Astrocyte (in vitro differentiated cells and primary cell): ENCODE measurements at regions not wholly inside any gene's neighbourhood (a gene's known extent, or its start where the extent isn't known, plus 50 kb on each side); places are given as distances from the start of the nearest gene placed in this dataset.

Experiments
- CTCF ChIP-seq: IDR thresholded peaks from 2 replicates; pipeline ENCODE4 v1.5.1; 2011; ENCODE audit warnings: low read depth, mild to moderate bottlenecking, inconsistent platforms, low read length, moderate library complexity; ENCODE audit not compliant: insufficient read depth
- EZH2 ChIP-seq: IDR thresholded peaks from 2 replicates; pipeline ENCODE4 v1.6.1; 2012; ENCODE audit warnings: mild to moderate bottlenecking, low read length, inconsistent platforms; ENCODE audit not compliant: insufficient read depth

- TF ChIP-seq CTCF (no peak), EZH2 (no peak)
Observed at GRCh38 chr4:124839786-124840390, 127.4 kb upstream of the ANKRD50 start.
